Esophagus (tissue), 2 donors: ENCODE measurements at regions not wholly inside any gene's neighbourhood (a gene's known extent, or its start where the extent isn't known, plus 50 kb on each side); places are given as distances from the start of the nearest gene placed in this dataset.

Source experiments
- H3K27ac ChIP-seq, 2 donors: one replicate each; pipeline ENCODE4 v1.5.1; 2013; ENCODE audit warnings: low read depth in 2 of 2, mild to moderate bottlenecking in 2 of 2, inconsistent platforms in 1 of 2, low read length in 1 of 2, moderate library complexity in 1 of 2
- H3K27me3 ChIP-seq, 2 donors: one replicate each; pipeline ENCODE4 v1.6.1; 2013; ENCODE audit warnings: low read length in 2 of 2, control low read depth in 1 of 2, mild to moderate bottlenecking in 1 of 2; ENCODE audit not compliant: insufficient read depth in 2 of 2, control insufficient read depth in 1 of 2
- H3K36me3 ChIP-seq, 2 donors: one replicate each; pipeline ENCODE4 v1.6.1; 2013; ENCODE audit warnings: low read length in 1 of 2; ENCODE audit not compliant: control insufficient read depth in 2 of 2, insufficient read depth in 2 of 2
- H3K4me1 ChIP-seq, 2 donors: one replicate each; pipeline ENCODE4 v1.6.1; 2013; ENCODE audit warnings: low read length in 1 of 2; ENCODE audit not compliant: control insufficient read depth in 2 of 2, insufficient read depth in 2 of 2
- H3K4me3 ChIP-seq, 2 donors: one replicate each; pipeline ENCODE4 v1.5.1; 2013; ENCODE audit warnings: low read length in 2 of 2, mild to moderate bottlenecking in 2 of 2, low read depth in 1 of 2, moderate library complexity in 1 of 2
- H3K9me3 ChIP-seq, 2 donors: one replicate each; pipeline ENCODE4 v1.6.1; 2013; ENCODE audit warnings: mild to moderate bottlenecking in 2 of 2, low read depth in 1 of 2, low read length in 1 of 2, moderate library complexity in 1 of 2; ENCODE audit not compliant: control insufficient read depth in 2 of 2, insufficient read depth in 1 of 2
- WGBS, 2 donors: extraction: QIAGEN DNeasy Blood & Tissue Kit; methylation state at CpG; one replicate each; pipeline ENCODE4 v1.1.7; 2013; 5-methylcytosine and 5-hydroxymethylcytosine counted together
- donor health status: healthy with polysubstance abuse.
- donor health status: Bipolar disorder and iron deficiency.

DNA sequence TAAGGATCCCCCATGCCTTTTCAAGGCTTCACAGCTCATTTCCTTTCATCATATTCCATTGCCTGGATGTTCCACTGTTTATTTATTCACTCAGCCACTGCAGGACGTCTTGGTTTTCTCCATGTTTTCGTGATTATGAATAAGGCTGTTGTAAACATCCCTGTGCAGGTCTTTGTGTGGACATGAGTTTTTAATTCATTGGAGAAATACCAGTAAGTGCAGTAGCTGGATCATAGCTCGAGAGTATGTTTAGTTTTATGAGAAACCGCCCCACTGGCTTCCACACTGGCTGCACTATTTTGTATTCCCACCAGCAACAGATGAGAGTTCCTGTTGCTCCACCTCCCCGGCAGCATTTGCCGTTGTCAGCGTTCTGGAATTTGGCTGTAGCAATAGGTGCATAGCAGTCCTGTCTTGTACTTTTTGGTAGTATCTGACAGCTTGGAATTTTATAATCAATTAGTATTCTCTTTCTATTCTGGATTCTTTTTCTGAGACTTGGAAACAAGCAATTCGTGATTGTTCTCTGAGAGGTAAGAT is 269.9 kb upstream of the PITRM1 start:
- no peak overlapping the region for H3K4me3 ChIP-seq
- H3K27ac ChIP-seq: no peak overlapping the region
- no peaks in the 10 kb centered on the region for H3K4me1 ChIP-seq
- no peaks in the 10 kb centered on the region for H3K27me3 ChIP-seq
- H3K36me3 ChIP-seq: no peaks in the 10 kb centered on the region
- peaks cover 2 to 3% of the 10 kb centered on the region in 2 donors for H3K9me3 ChIP-seq
- WGBS, 2 donors: 81 to 90% methylated on average over 8 of the region's 8 CpGs

DNA sequence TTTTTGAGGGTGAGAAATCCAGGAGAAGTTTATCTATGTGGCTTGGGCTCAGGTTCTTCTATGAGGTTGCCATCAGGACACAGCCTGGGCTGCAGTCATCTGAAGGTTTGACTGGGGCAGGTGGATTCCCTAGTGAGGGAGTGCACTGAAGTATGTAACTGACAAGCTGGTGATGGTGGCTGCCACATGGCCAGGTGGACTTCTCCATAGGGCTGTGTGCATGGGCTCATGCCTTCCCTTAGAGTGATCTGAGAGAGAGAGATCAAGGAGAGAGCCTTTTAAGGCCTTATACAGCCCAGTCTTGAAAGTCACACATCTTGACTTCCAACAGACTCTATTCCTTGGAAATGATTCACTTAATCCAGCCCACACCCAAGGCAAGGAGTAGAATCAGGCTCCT is 266.6 kb upstream of the PITRM1 start:
- no peaks in the 10 kb centered on the region for H3K4me1 ChIP-seq
- no peak overlapping the region for H3K4me3 ChIP-seq
- peaks cover 2 to 3% of the 10 kb centered on the region in 2 donors for H3K9me3 ChIP-seq
- no peak overlapping the region for H3K27ac ChIP-seq
- H3K36me3 ChIP-seq: no peaks in the 10 kb centered on the region
- no peaks in the 10 kb centered on the region for H3K27me3 ChIP-seq

- 83 to 85% methylated on average over 4 of the region's 4 CpGs for WGBS, 2 donors
- Histone ChIP-seq H3K27ac (no peak overlapping the region), H3K4me1 (no peaks in the 10 kb centered on the region), H3K36me3 (no peaks in the 10 kb centered on the region), H3K9me3 (peaks cover 2 to 3% of the 10 kb centered on the region in 2 donors), H3K4me3 (no peak overlapping the region), H3K27me3 (no peaks in the 10 kb centered on the region)
Observed at GRCh38 chr10:3438606-3439005, 266.0 kb upstream of the PITRM1 start.

DNA sequence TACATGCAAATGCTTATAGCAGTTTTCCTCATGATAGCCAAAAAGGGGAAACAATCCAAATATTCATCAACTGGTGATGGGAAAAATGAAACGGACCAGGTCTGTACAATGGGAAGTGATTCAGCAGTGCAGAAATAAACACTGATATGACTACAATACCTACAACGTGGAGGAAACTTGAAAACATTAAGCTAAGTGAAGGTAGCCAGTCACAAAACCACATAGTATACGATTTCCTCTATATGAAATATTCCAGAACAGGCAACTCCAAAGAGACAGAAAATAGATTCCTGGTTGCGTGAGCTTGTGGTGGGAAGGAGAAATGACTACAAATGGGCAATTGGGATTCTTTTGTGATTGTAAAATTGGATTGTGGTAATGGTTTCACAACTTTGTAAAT is 263.1 kb upstream of the PITRM1 start:
- Histone ChIP-seq H3K9me3 (peaks cover 2 to 3% of the 10 kb centered on the region in 2 donors), H3K4me3 (no peak overlapping the region), H3K27ac (no peak overlapping the region), H3K36me3 (no peaks in the 10 kb centered on the region), H3K27me3 (no peaks in the 10 kb centered on the region), H3K4me1 (no peaks in the 10 kb centered on the region)
- WGBS, 2 donors: 51 to 54% methylated on average over 4 of the region's 4 CpGs

- 72 to 75% methylated on average over 6 of the region's 6 CpGs for WGBS, 2 donors
- no peak overlapping the region for H3K4me3 ChIP-seq
- no peaks in the 10 kb centered on the region for H3K36me3 ChIP-seq
- H3K4me1 ChIP-seq: no peaks in the 10 kb centered on the region
- no peak overlapping the region for H3K27ac ChIP-seq
- peaks cover 0 to under 1% of the 10 kb centered on the region in 2 donors for H3K9me3 ChIP-seq
- H3K27me3 ChIP-seq: no peaks in the 10 kb centered on the region
Observed at GRCh38 chr10:3433988-3434387, 261.4 kb upstream of the PITRM1 start.

DNA sequence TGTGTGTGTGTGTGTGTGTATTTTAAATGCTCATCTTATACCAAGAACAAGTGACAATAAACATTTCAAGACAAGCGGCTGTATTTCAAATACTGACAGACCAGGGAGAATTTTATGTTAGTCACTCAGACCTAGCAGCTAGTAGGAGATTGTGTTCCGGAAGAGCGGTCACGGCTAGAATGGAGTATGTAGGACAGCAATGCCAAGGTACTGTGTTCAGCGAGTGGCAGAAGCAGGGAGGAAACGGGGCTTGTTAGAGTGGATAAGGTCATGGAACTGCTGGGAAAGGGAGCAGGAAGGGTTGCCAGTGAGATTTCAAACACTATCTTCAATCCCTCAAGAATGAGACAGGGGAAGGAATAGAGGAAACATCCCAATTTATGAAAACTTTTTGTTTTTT is 260.5 kb upstream of the PITRM1 start:
- H3K27me3 ChIP-seq: no peaks in the 10 kb centered on the region
- H3K9me3 ChIP-seq: no peaks in the 10 kb centered on the region
- H3K27ac ChIP-seq: no peak overlapping the region
- H3K36me3 ChIP-seq: no peaks in the 10 kb centered on the region
- H3K4me1 ChIP-seq: no peaks in the 10 kb centered on the region
- 89 to 94% methylated on average over 6 of the region's 6 CpGs for WGBS, 2 donors
- H3K4me3 ChIP-seq: no peak overlapping the region

DNA sequence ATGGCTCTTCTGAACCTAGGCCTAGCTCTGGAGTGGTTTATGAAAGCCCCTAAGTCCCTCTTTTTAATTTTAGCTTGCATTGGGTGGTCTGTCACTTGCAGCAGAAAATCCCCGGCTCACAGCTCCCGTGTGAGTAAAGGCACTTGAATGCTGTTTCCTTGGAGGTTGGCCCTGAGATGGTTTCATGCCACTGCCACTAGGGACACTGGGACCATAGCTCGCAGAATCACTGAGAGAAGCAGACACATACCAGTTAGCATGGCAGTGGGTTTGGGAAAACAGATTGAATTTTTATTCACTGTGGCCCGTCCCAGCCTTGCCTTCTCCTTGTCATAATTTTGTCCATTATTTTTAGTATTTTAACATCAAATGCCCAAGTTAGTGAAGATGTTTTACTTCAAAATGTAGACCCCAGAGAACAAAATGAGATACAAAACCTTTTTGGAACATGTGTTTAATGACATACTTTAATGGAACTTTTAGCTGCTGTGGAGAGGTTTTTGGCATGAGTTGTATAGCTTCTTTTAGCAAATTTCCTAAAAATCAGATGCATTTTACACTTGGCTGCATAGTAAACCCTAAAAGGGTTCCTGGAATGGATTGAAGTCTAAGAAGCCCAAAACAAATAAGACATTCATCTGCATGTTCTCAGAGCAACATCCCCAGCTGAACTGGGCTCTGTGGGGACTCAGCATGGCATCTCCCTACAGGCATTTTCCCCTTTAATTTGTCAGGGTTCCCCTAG is 259.7 kb upstream of the PITRM1 start:
- H3K27me3 ChIP-seq: no peaks in the 10 kb centered on the region
- 92% methylated on average over 4 of the region's 4 CpGs for WGBS, 2 donors
- H3K4me1 ChIP-seq: no peaks in the 10 kb centered on the region
- H3K9me3 ChIP-seq: no peaks in the 10 kb centered on the region
- H3K36me3 ChIP-seq: no peaks in the 10 kb centered on the region
- no peak overlapping the region for H3K27ac ChIP-seq
- H3K4me3 ChIP-seq: no peak overlapping the region

DNA sequence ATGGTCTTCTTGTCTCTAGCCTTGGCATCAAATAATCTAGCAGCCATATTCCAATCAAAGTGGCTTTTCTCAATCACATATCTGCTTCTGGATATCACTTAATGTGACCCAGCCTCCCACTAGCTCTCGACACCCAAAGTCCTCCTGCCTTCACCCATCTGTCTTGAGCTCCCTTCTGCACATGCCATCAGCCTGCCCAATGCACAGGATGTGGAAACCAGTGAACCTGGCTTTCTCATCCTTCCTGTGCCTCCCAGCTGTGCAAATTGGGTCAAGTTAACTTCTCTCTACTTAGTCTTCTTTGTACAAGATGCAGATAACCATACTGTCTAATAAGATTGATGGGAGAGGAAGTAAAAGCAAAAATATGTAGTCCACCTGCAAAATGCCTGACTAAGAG is 257.9 kb upstream of the PITRM1 start:
- H3K9me3 ChIP-seq: no peaks in the 10 kb centered on the region
- no peaks in the 10 kb centered on the region for H3K36me3 ChIP-seq
- H3K27ac ChIP-seq: no peak overlapping the region
- peaks cover 0 to 2% of the 10 kb centered on the region in 2 donors for H3K4me1 ChIP-seq
- no peaks in the 10 kb centered on the region for H3K27me3 ChIP-seq
- WGBS, 2 donors: 82 to 90% methylated on average over 1 of the region's 1 CpG
- no peak overlapping the region for H3K4me3 ChIP-seq

DNA sequence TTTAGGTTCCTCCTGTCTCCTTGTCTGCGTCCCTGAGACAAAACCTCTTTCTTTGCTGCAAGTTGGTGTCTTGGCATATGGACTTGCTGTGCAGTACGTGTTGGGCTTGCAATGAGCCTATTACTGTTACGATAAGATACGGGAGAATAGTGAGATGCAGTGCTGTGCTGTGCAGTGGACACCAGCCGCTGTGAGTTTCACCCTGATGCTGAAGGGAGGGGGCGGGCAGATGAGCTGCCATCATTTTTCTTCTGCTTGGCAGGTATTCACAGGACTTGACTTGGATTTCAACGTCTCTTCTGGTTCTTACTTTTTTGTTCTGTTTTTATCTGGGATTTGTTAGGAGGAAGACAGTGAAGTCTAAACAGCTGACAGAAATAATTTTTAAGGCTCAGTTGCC is 257.1 kb upstream of the PITRM1 start:
- Histone ChIP-seq H3K4me1 (peaks cover 0 to 2% of the 10 kb centered on the region in 2 donors), H3K9me3 (no peaks in the 10 kb centered on the region), H3K27me3 (no peaks in the 10 kb centered on the region), H3K4me3 (no peak overlapping the region), H3K36me3 (no peaks in the 10 kb centered on the region), H3K27ac (no peak overlapping the region)
- 55 to 57% methylated on average over 7 of the region's 7 CpGs for WGBS, 2 donors

DNA sequence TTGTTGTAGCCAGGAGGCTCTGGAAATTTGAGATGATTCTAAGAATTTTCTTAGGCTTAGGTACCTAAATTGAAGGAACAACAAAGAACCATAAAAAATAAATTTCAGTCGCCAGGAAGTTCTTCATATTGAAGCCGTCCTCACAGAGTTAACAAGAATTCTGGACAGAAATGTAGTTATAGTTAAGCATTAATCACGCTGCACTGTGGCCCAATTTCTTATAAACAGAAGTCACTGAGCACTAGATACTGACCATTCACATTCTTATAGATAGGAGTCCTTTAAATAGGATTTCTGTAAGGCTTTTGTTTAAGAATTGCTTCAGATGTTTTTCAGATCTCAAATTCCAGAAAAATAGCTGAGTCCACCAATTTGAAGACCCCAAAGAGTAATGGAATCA is 256.2 kb upstream of the PITRM1 start:
- H3K36me3 ChIP-seq: no peaks in the 10 kb centered on the region
- WGBS, 2 donors: 85 to 90% methylated on average over 3 of the region's 3 CpGs
- no peaks in the 10 kb centered on the region for H3K27me3 ChIP-seq
- peaks cover 0 to 4% of the 10 kb centered on the region in 2 donors for H3K4me1 ChIP-seq
- H3K27ac ChIP-seq: no peak overlapping the region
- no peak overlapping the region for H3K4me3 ChIP-seq
- no peaks in the 10 kb centered on the region for H3K9me3 ChIP-seq
